ENCODE measurements at regions not wholly inside any gene's neighbourhood (a gene's known extent, or its start where the extent isn't known, plus 50 kb on each side); places are given as distances from the start of the nearest gene placed in this dataset.

DNA sequence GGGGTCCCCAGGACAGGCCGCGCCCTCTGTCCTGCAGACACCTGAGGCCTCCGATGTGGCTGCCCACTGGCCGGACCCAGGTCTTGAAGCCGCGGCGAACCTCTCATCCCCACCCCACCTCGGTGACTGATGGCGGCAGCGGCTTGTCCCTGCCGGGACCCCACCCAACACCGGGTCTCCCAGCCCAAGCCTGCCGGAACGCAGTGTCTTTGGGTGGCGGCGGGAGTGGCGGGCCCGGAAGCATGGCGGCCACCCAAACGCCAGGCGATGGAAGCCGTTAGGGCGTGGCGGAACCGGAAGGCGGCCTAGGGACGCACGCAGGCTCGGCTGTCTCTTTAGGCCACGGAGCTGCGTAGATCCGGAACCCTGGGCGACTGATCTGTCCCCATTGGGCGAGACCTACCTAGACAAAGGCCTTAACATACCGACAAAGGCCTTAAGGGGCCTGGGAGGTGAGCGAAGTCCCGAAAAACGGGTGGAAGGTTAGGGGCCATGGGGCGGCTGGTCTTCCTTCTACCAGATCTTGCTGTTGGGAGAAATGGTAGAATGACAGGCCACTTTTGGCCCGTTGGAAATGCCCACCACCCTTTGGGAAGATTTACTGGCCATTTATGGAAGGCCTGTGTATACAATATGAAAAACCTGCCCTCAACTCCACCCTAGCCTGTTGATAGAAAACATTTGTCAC is 94.6 kb upstream of the SMC2 start:
- no peaks in the 10 kb centered on the region for H4K20me1 ChIP-seq (ENCODE audit: insufficient read depth, low read length)
- TF ChIP-seq RBM39 (IDR thresholded peaks at IDR 0.05; ENCODE audit: low read depth, low read length, poor library complexity, severe bottlenecking) (no peak), LCORL (IDR thresholded peaks at IDR 0.05) (no peak), LCORL (CRISPR knock-in tag; IDR thresholded peaks at IDR 0.05) (no peak), ZNF383 (CRISPR knock-in tag; IDR thresholded peaks at IDR 0.05; ENCODE audit: borderline replicate concordance) (no peak), EHMT2 (IDR thresholded peaks at IDR 0.05; ENCODE audit: borderline replicate concordance, low read depth, low read length) (no peak), HBP1 (CRISPR knock-in tag; IDR thresholded peaks at IDR 0.05; ENCODE audit: low read depth) (no peak), ZSCAN31 (CRISPR knock-in tag; IDR thresholded peaks at IDR 0.05; ENCODE audit: low read depth) (no peak), ZNF407 (CRISPR knock-in tag; IDR thresholded peaks at IDR 0.05; ENCODE audit: not compliant biosample characterization) (no peak), EP300 (IDR thresholded peaks at IDR 0.05; ENCODE audit: low read depth in 2 of 2, low read length in 2 of 2) (no peak), EP300 (CRISPR knock-in tag; IDR thresholded peaks at IDR 0.05; ENCODE audit: borderline replicate concordance) (no peak), HOXA5 (CRISPR knock-in tag; IDR thresholded peaks at IDR 0.05) (no peak)
- DNase-seq (ENCODE audit: low spot score) (no peak), FAIRE-seq (no peak), ATAC-seq (no peak)
- H2AFZ ChIP-seq (ENCODE audit: low read length): no peak overlapping the region
- no peak overlapping the region for H3K4me3 ChIP-seq (replicated peaks in 1 of 3; ENCODE audit: insufficient read depth in 1 of 3, low read depth in 2 of 3, low read length in 3 of 3)
- H3K36me3 ChIP-seq (replicated peaks in 1 of 2; ENCODE audit: control insufficient read depth in 1 of 2, insufficient read depth in 2 of 2, low read length in 2 of 2): no peaks in the 10 kb centered on the region
- intact Hi-C loops (cut with micrococcal nuclease; ENCODE audit: unreplicated experiment) (no loop called here), in situ Hi-C loops (cut with HindIII; ENCODE audit: extremely low pct_ligation_motif_present, low pct_unique_long_range_greater_than_20kb) (no loop called here)
- POLR2A ChIA-PET: no interaction called here
- no peaks in the 10 kb centered on the region for H3K9me3 ChIP-seq (ENCODE audit: low read length)
- H3K27ac ChIP-seq (ENCODE audit: extremely low read length, insufficient read depth, low read length): no peak overlapping the region
- H3K9ac ChIP-seq (ENCODE audit: insufficient read depth, low read depth, low read length): no peak overlapping the region
- no TSS peak for BruUV-seq (replicated peaks)
- no peaks in the 10 kb centered on the region for H3K4me1 ChIP-seq (ENCODE audit: insufficient read depth, low read length)
- WGBS (ENCODE audit: low lambda C conversion rate): 60% methylated on average over 21 of the region's 40 CpGs
- CTCF ChIA-PET (ENCODE audit: low intra/inter-chr PET ratio, low total read pairs): no interaction called here
- H3K4me2 ChIP-seq (ENCODE audit: low read depth, low read length): no peak overlapping the region
- H3K27me3 ChIP-seq (ENCODE audit: control insufficient read depth in 1 of 2, insufficient read depth in 2 of 2, low read length in 2 of 2): no peaks in the 10 kb centered on the region
- H3K79me2 ChIP-seq (ENCODE audit: insufficient read depth, low read length): no peaks in the 10 kb centered on the region
